ENCODE measurements at regions not wholly inside any gene's neighbourhood (a gene's known extent, or its start where the extent isn't known, plus 50 kb on each side); places are given as distances from the start of the nearest gene placed in this dataset.
"Not testable (repeated sequence)": the region's sequence is repeated elsewhere in the genome, so short reads cannot be mapped to it uniquely, and the experiment has no call there.

GRCh38 chr7:16089191-16089590 lies 332.1 kb downstream of the CRPPA start:
- no peak for DNase-seq (ENCODE audit: low spot score)

GRCh38 chr7:16086743-16087142 lies 334.6 kb downstream of the CRPPA start:
- no peak for DNase-seq (ENCODE audit: low spot score)

- DNase-seq (ENCODE audit: low spot score) = not testable (repeated sequence)
These were observed 335.6 kb downstream of the CRPPA start for GRCh38 chr7:16085780-16086179.

GRCh38 chr7:16084875-16085274 lies 336.5 kb downstream of the CRPPA start:
- no peak for DNase-seq (ENCODE audit: low spot score)

- DNase-seq (ENCODE audit: low spot score) = no peak
These were observed 337.0 kb downstream of the CRPPA start for GRCh38 chr7:16084370-16084769.

GRCh38 chr7:16083931-16084330 lies 337.4 kb downstream of the CRPPA start:
- peak; percentile 8 for DNase-seq (ENCODE audit: low spot score)

GRCh38 chr7:16080131-16080530 lies 341.2 kb downstream of the CRPPA start:
- no peak for DNase-seq (ENCODE audit: low spot score)

GRCh38 chr7:16079723-16080122 lies 341.6 kb downstream of the CRPPA start:
- DNase-seq (ENCODE audit: low spot score) = no peak

- DNase-seq (ENCODE audit: low spot score) = peak; percentile 5
These were observed 343.0 kb downstream of the CRPPA start for GRCh38 chr7:16078076-16078952.

- DNase-seq (ENCODE audit: low spot score) = peak; percentile 15
These were observed 350.0 kb downstream of the CRPPA start for GRCh38 chr7:16071246-16071857.

- DNase-seq (ENCODE audit: low spot score) = no peak
These were observed 350.5 kb downstream of the CRPPA start for GRCh38 chr7:16070806-16071205.

- no peak for DNase-seq (ENCODE audit: low spot score)
These were observed 351.3 kb downstream of the CRPPA start for GRCh38 chr7:16069998-16070397.

- DNase-seq (ENCODE audit: low spot score) = no peak
These were observed 353.2 kb downstream of the CRPPA start for GRCh38 chr7:16068183-16068582.

GRCh38 chr7:16067711-16068110 lies 353.6 kb downstream of the CRPPA start:
- DNase-seq (ENCODE audit: low spot score) = no peak

GRCh38 chr7:16066805-16067459 lies 354.4 kb downstream of the CRPPA start:
- no peak for DNase-seq (ENCODE audit: low spot score)

GRCh38 chr7:16065939-16066338 lies 355.4 kb downstream of the CRPPA start:
- no peak for DNase-seq (ENCODE audit: low spot score)

GRCh38 chr7:16063716-16064675 lies 357.3 kb downstream of the CRPPA start:
- no peak for DNase-seq (ENCODE audit: low spot score)

GRCh38 chr7:16063221-16063620 lies 358.1 kb downstream of the CRPPA start:
- no peak for DNase-seq (ENCODE audit: low spot score)

GRCh38 chr7:16062269-16062668 lies 359.1 kb downstream of the CRPPA start:
- DNase-seq (ENCODE audit: low spot score) = peak; percentile 13

GRCh38 chr7:16061630-16062029 lies 359.7 kb downstream of the CRPPA start:
- no peak for DNase-seq (ENCODE audit: low spot score)

GRCh38 chr7:16061011-16061410 lies 360.3 kb downstream of the CRPPA start:
- no peak for DNase-seq (ENCODE audit: low spot score)

- no peak for DNase-seq (ENCODE audit: low spot score)
These were observed 360.8 kb downstream of the CRPPA start for GRCh38 chr7:16060502-16060901.

Measured in hepatic stellate cell (primary cell).